Hepatocyte (in vitro differentiated cells): ENCODE measurements at regions not wholly inside any gene's neighbourhood (a gene's known extent, or its start where the extent isn't known, plus 50 kb on each side); places are given as distances from the start of the nearest gene placed in this dataset.
"Not testable (repeated sequence)": the region's sequence is repeated elsewhere in the genome, so short reads cannot be mapped to it uniquely, and the experiment has no call there.

Experiments
- DNase-seq: peaks from one replicate; pipeline ENCODE4 v3.0.0-alpha.2; 2016; ENCODE audit warnings: low spot score
- H2AFZ ChIP-seq: fragments of 200-600 bp; sonication (generic); 2 replicates; pipeline ENCODE4 v1.6.0; 2016; ENCODE audit warnings: antibody characterized with exemption, mild to moderate bottlenecking
- H3K27ac ChIP-seq: fragments of 200-600 bp; sonication (generic); 2 replicates; pipeline ENCODE4 v1.5.1; 2016; ENCODE audit warnings: mild to moderate bottlenecking
- H3K27me3 ChIP-seq: fragments of 200-600 bp; sonication (generic); 2 replicates; pipeline ENCODE4 v1.6.1; 2016
- H3K36me3 ChIP-seq: fragments of 200-600 bp; sonication (generic); replicated peaks from 2 replicates; pipeline ENCODE4 v1.5.1; 2016; ENCODE audit warnings: low read depth; ENCODE audit not compliant: insufficient read depth
- H3K4me1 ChIP-seq: fragments of 200-600 bp; sonication (generic); 2 replicates; pipeline ENCODE4 v1.5.1; 2016; ENCODE audit warnings: mild to moderate bottlenecking, moderate library complexity; ENCODE audit not compliant: insufficient read depth
- H3K4me2 ChIP-seq: fragments of 200-600 bp; sonication (generic); 2 replicates; pipeline ENCODE4 v1.6.0; 2016
- H3K4me3 ChIP-seq: fragments of 200-600 bp; sonication (generic); 2 replicates; pipeline ENCODE4 v1.5.1; 2016; ENCODE audit warnings: mild to moderate bottlenecking
- H3K79me2 ChIP-seq: fragments of 200-600 bp; sonication (generic); 2 replicates; pipeline ENCODE4 v1.6.0; 2017; ENCODE audit warnings: mild to moderate bottlenecking
- H3K9me2 ChIP-seq: fragments of 200-600 bp; sonication (generic); replicated peaks from 2 replicates; pipeline ENCODE4 v1.6.0; 2017; ENCODE audit warnings: mild to moderate bottlenecking; ENCODE audit not compliant: insufficient read depth
- H3K9me3 ChIP-seq: fragments of 200-600 bp; sonication (generic); 2 replicates; pipeline ENCODE4 v1.5.1; 2016; ENCODE audit warnings: low read depth, mild to moderate bottlenecking
- H4K20me1 ChIP-seq: fragments of 200-600 bp; sonication (generic); 2 replicates; pipeline ENCODE4 v1.6.0; 2016; ENCODE audit warnings: mild to moderate bottlenecking; ENCODE audit not compliant: insufficient read depth, poor library complexity, severe bottlenecking
- CTCF ChIP-seq: fragments of 200-600 bp; sonication (generic); IDR thresholded peaks from 2 replicates; pipeline ENCODE4 v1.5.1; 2016; ENCODE audit warnings: antibody characterized with exemption, mild to moderate bottlenecking; ENCODE audit not compliant: poor library complexity
- EZH2 ChIP-seq: fragments of 200-600 bp; sonication (generic); IDR thresholded peaks from 2 replicates; pipeline ENCODE4 v1.6.1; 2016; ENCODE audit warnings: antibody characterized with exemption, mild to moderate bottlenecking, borderline replicate concordance
- EZH2phosphoT487 ChIP-seq: fragments of 200-600 bp; sonication (generic); IDR thresholded peaks from one replicate; pipeline ENCODE4 v1.6.1; 2018; ENCODE audit warnings: antibody characterized with exemption, mild to moderate bottlenecking, low read depth, moderate library complexity; ENCODE audit not compliant: unreplicated experiment, severe bottlenecking
- WGBS: methylation state at CpG from one replicate; pipeline ENCODE4 v1.1.6; 2016; ENCODE audit warnings: low lambda C conversion rate; ENCODE audit errors: missing lambda C conversion rate; 5-methylcytosine and 5-hydroxymethylcytosine counted together

- no peaks in the 10 kb centered on the region for H3K27me3 ChIP-seq
- no peaks in the 10 kb centered on the region for H3K9me2 ChIP-seq
- H3K4me1 ChIP-seq, result no peaks in the 10 kb centered on the region
- H2AFZ ChIP-seq, result no peak overlapping the region
- H3K4me3 ChIP-seq, result no peak overlapping the region
- no peak overlapping the region for H3K4me2 ChIP-seq
- H4K20me1 ChIP-seq, result no peaks in the 10 kb centered on the region
- H3K27ac ChIP-seq, result no peak overlapping the region
- no peaks in the 10 kb centered on the region for H3K79me2 ChIP-seq
- TF ChIP-seq EZH2phosphoT487 (no peak), CTCF (no peak), EZH2 (no peak)
- no peaks in the 10 kb centered on the region for H3K9me3 ChIP-seq
- no peaks in the 10 kb centered on the region for H3K36me3 ChIP-seq
- DNase-seq, result no peak
These were observed 218.8 kb upstream of the ZEB2 start for GRCh38 chr2:144738749-144739148.

GRCh38 chr2:144730711-144731110 is 210.8 kb upstream of the ZEB2 start:
- Histone ChIP-seq H3K27me3 (no peaks in the 10 kb centered on the region), H3K4me2 (no peak overlapping the region), H3K9me2 (no peaks in the 10 kb centered on the region), H3K9me3 (no peaks in the 10 kb centered on the region), H3K27ac (no peak overlapping the region), H2AFZ (no peak overlapping the region), H3K4me1 (no peaks in the 10 kb centered on the region), H3K4me3 (no peak overlapping the region), H4K20me1 (no peaks in the 10 kb centered on the region), H3K36me3 (no peaks in the 10 kb centered on the region), H3K79me2 (no peaks in the 10 kb centered on the region)
- 44% methylated on average over 2 of the region's 2 CpGs for WGBS
- no peak for DNase-seq
- no peak for TF ChIP-seq EZH2phosphoT487
- no peak for TF ChIP-seq EZH2
- TF ChIP-seq CTCF, result no peak

GRCh38 chr2:144724460-144724859 is 204.5 kb upstream of the ZEB2 start:
- H3K9me2 ChIP-seq, H3K4me2 ChIP-seq, H3K4me1 ChIP-seq, H3K27me3 ChIP-seq, DNase-seq, H2AFZ ChIP-seq, H4K20me1 ChIP-seq, H3K79me2 ChIP-seq, H3K9me3 ChIP-seq, H3K36me3 ChIP-seq, H3K4me3 ChIP-seq, H3K27ac ChIP-seq: not testable (repeated sequence)
- 82% methylated on average over 2 of the region's 2 CpGs for WGBS

- Histone ChIP-seq H3K27me3 (no peaks in the 10 kb centered on the region), H3K4me1 (no peaks in the 10 kb centered on the region), H3K27ac (no peak overlapping the region), H3K9me2 (no peaks in the 10 kb centered on the region), H3K36me3 (no peaks in the 10 kb centered on the region), H2AFZ (no peak overlapping the region), H3K9me3 (peaks cover 13% of the 10 kb centered on the region), H3K4me2 (no peak overlapping the region), H3K4me3 (no peak overlapping the region), H3K79me2 (no peaks in the 10 kb centered on the region), H4K20me1 (no peaks in the 10 kb centered on the region)
- no peak for DNase-seq
- TF ChIP-seq CTCF (no peak), EZH2 (no peak), EZH2phosphoT487 (no peak)
These were observed 198.5 kb upstream of the ZEB2 start for GRCh38 chr2:144718376-144718775.
